HFFc6 (cell line): ENCODE measurements at regions not wholly inside any gene's neighbourhood (a gene's known extent, or its start where the extent isn't known, plus 50 kb on each side); places are given as distances from the start of the nearest gene placed in this dataset.

ENCODE experiments used
- DNase-seq: peaks from one replicate; pipeline ENCODE4 v3.0.0-alpha.2; 2018
- H3K27ac Mint-ChIP-seq: 2 replicates; pipeline ENCODE4 v1.8.0; 2020; ENCODE audit warnings: mild to moderate bottlenecking, mixed read lengths
- H3K27me3 Mint-ChIP-seq: 2 replicates; pipeline ENCODE4 v1.8.0; 2021; ENCODE audit warnings: mild to moderate bottlenecking, moderate library complexity, mixed read lengths; ENCODE audit not compliant: insufficient read depth
- H3K36me3 Mint-ChIP-seq: 2 replicates; pipeline ENCODE4 v1.8.0; 2021; ENCODE audit warnings: low read depth, mixed read lengths
- H3K4me1 Mint-ChIP-seq: 2 replicates; pipeline ENCODE4 v1.8.0; 2020; ENCODE audit warnings: low read depth, mixed read lengths
- H3K4me3 Mint-ChIP-seq: 2 replicates; pipeline ENCODE4 v1.8.0; 2020; ENCODE audit warnings: mild to moderate bottlenecking, moderate library complexity, mixed read lengths
- H3K9me3 Mint-ChIP-seq: 2 replicates; pipeline ENCODE4 v1.8.0; 2020; ENCODE audit warnings: mild to moderate bottlenecking, mixed read lengths
- CTCF ChIP-seq: fragments of 200-600 bp; sonication (generic); IDR thresholded peaks from 2 replicates; pipeline ENCODE4 v1.5.0; 2021; ENCODE audit warnings: antibody characterized with exemption, mild to moderate bottlenecking

- Mint-ChIP-seq H3K27me3 (peaks cover 1% of the 10 kb centered on the region; the same call in 1 of the 2 replicates), H3K4me1 (no peaks in the 10 kb centered on the region), H3K36me3 (no peaks in the 10 kb centered on the region), H3K27ac (no peak overlapping the region), H3K9me3 (peaks cover 64% of the 10 kb centered on the region), H3K4me3 (no peak overlapping the region)
- DNase-seq, result no peak
- no peak for TF ChIP-seq CTCF
Observed at GRCh38 chr6:164825386-164825785, 484.0 kb downstream of the C6orf118 start.

- no peak for DNase-seq
- peaks cover 1% of the 10 kb centered on the region; the same call in 1 of the 2 replicates for H3K27me3 Mint-ChIP-seq
- H3K4me1 Mint-ChIP-seq, result no peaks in the 10 kb centered on the region
- H3K36me3 Mint-ChIP-seq, result peaks cover 8% of the 10 kb centered on the region; the same call in 1 of the 2 replicates
- H3K4me3 Mint-ChIP-seq, result no peak overlapping the region
- H3K9me3 Mint-ChIP-seq, result peaks cover 52% of the 10 kb centered on the region
- TF ChIP-seq CTCF, result no peak
- no peak overlapping the region for H3K27ac Mint-ChIP-seq
Observed at GRCh38 chr6:164817662-164818061, 491.7 kb downstream of the C6orf118 start.

- TF ChIP-seq CTCF, result no peak
- Mint-ChIP-seq H3K27me3 (no peaks in the 10 kb centered on the region), H3K27ac (no peak overlapping the region), H3K4me3 (no peak overlapping the region), H3K36me3 (peaks cover 8% of the 10 kb centered on the region; the same call in 1 of the 2 replicates), H3K9me3 (peaks cover 62% of the 10 kb centered on the region), H3K4me1 (no peaks in the 10 kb centered on the region)
- no peak for DNase-seq
Observed at GRCh38 chr6:164812706-164813105, 496.7 kb downstream of the C6orf118 start.

GRCh38 chr6:164807125-164807524 lies 502.3 kb downstream of the C6orf118 start:
- Mint-ChIP-seq H3K9me3 (peaks cover 59% of the 10 kb centered on the region), H3K4me3 (no peak overlapping the region), H3K27ac (no peak overlapping the region), H3K4me1 (no peaks in the 10 kb centered on the region), H3K27me3 (no peaks in the 10 kb centered on the region), H3K36me3 (peaks cover 5% of the 10 kb centered on the region; the same call in 1 of the 2 replicates)
- no peak for DNase-seq
- TF ChIP-seq CTCF, result no peak

- TF ChIP-seq CTCF, result no peak
- Mint-ChIP-seq H3K27me3 (no peaks in the 10 kb centered on the region), H3K9me3 (peaks cover 49% of the 10 kb centered on the region), H3K27ac (no peak overlapping the region), H3K36me3 (peaks cover 4% of the 10 kb centered on the region; the same call in 1 of the 2 replicates), H3K4me3 (no peak overlapping the region), H3K4me1 (no peaks in the 10 kb centered on the region)
- no peak for DNase-seq
Observed at GRCh38 chr6:164795056-164795815, 514.2 kb downstream of the C6orf118 start.
